ENCODE measurements at regions not wholly inside any gene's neighbourhood (a gene's known extent, or its start where the extent isn't known, plus 50 kb on each side); places are given as distances from the start of the nearest gene placed in this dataset.

GRCh38 chr15:20357481-20358065 lies 184.0 kb downstream of the GOLGA6L6 start (continued):
- TF ChIP-seq ZBTB33 (IDR thresholded peaks at IDR 0.05): no peak

DNA sequence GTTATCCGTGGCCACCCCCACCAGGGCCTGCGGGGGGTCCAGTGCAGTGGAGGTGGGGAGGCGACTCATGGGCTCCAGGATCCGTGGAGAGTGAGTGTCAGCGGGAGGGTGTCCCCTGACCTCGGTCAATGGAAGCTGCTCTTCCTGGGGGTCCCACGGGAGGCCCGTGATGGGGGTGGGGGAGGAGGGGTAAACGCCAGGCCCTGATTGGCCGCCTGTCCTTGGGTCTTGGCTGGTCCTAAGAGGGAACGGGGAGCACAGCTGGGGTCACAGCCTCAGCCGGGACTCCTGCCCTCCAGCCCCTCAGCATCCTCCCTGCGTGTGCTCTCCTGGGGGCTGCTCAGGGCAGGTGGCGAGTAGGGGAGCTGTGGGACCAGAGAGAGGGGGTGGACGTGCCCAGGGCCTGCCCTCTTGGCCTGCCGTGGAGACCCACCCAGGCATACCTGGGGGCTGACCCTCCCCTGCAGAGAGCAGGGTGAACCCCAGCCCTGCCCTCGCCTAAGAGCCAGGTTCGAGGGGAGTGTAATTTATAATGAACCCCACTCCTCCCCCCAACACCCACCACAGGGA lies 184.6 kb downstream of the GOLGA6L6 start:
- peaks cover 0 to 3% (median 0%) of the 10 kb centered on the region in 4 donors for H3K27me3 ChIP-seq (ENCODE audit: control insufficient read depth in 4 of 4, insufficient read depth in 4 of 4, low read length in 3 of 4)
- no peak overlapping the region for H3K27ac ChIP-seq (ENCODE audit: low read depth in 1 of 2, low read length in 2 of 2)
- peaks cover 0 to 7% (median 3%) of the 10 kb centered on the region in 4 donors for H3K4me1 ChIP-seq (ENCODE audit: control insufficient read depth in 4 of 4, insufficient read depth in 4 of 4, low read length in 3 of 4)
- no peak overlapping the region for H3K4me3 ChIP-seq (ENCODE audit: low read depth in 1 of 3, low read length in 3 of 3)
- DNase-seq (ENCODE audit: low spot score): no peak
- whole genome bisulfite sequencing: 73% methylated on average over 18 of the region's 18 CpGs
- no peaks in the 10 kb centered on the region for H3K36me3 ChIP-seq (ENCODE audit: control insufficient read depth in 4 of 4, insufficient read depth in 3 of 4, low read depth in 1 of 4, low read length in 3 of 4)
- TF ChIP-seq YY1 (IDR thresholded peaks at IDR 0.05): no peak
- no peak for TF ChIP-seq JUND (IDR thresholded peaks at IDR 0.05)
- no peak for TF ChIP-seq RAD21 (IDR thresholded peaks at IDR 0.05)
- no peak for TF ChIP-seq NR2F2 (IDR thresholded peaks at IDR 0.05)
- TF ChIP-seq, protein P1, sequence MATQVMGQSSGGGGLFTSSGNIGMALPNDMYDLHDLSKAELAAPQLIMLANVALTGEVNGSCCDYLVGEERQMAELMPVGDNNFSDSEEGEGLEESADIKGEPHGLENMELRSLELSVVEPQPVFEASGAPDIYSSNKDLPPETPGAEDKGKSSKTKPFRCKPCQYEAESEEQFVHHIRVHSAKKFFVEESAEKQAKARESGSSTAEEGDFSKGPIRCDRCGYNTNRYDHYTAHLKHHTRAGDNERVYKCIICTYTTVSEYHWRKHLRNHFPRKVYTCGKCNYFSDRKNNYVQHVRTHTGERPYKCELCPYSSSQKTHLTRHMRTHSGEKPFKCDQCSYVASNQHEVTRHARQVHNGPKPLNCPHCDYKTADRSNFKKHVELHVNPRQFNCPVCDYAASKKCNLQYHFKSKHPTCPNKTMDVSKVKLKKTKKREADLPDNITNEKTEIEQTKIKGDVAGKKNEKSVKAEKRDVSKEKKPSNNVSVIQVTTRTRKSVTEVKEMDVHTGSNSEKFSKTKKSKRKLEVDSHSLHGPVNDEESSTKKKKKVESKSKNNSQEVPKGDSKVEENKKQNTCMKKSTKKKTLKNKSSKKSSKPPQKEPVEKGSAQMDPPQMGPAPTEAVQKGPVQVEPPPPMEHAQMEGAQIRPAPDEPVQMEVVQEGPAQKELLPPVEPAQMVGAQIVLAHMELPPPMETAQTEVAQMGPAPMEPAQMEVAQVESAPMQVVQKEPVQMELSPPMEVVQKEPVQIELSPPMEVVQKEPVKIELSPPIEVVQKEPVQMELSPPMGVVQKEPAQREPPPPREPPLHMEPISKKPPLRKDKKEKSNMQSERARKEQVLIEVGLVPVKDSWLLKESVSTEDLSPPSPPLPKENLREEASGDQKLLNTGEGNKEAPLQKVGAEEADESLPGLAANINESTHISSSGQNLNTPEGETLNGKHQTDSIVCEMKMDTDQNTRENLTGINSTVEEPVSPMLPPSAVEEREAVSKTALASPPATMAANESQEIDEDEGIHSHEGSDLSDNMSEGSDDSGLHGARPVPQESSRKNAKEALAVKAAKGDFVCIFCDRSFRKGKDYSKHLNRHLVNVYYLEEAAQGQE (IDR thresholded peaks at IDR 0.05): no peak
- no peak for TF ChIP-seq CTCF (IDR thresholded peaks at IDR 0.05; ENCODE audit: low read depth, low read length, missing input control)
- H3K9me3 ChIP-seq (ENCODE audit: control insufficient read depth in 4 of 4, low read length in 3 of 4): no peaks in the 10 kb centered on the region
- no peak overlapping the region for H3K9ac ChIP-seq (ENCODE audit: low read depth in 1 of 2, low read length in 2 of 2)

DNA sequence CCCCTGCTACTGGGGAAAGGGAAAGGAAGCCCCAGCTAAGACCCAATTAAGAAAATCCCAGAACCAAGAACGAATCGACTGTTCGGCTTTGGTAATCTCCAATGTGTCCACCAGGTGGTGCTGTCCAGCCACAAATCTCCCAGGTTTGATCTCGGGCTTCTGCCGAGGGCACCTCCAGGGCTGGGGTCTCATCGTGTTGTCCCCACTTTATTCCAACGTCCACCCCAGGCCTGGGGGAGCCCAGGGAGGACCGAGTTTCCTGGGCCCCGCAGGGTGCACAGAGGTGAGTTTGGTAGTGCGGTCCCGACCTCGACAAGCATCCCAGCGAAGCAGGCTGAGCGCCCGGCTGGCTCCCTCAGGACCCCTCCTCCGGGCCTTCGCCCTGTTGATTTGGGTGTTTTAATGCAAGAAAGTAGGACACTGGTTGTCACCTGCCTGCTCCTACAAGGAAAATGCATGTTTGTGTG lies 185.1 kb downstream of the GOLGA6L6 start:
- 45% methylated on average over 17 of the region's 17 CpGs for WGBS
- Histone ChIP-seq H3K27ac (ENCODE audit: low read depth in 1 of 2, low read length in 2 of 2) (no peak overlapping the region), H3K9me3 (ENCODE audit: control insufficient read depth in 4 of 4, low read length in 3 of 4) (no peaks in the 10 kb centered on the region)

More for the DNA sequence above, 185.1 kb downstream of the GOLGA6L6 start:
- TF ChIP-seq RAD21 (IDR thresholded peaks at IDR 0.05) (peak; percentile 94 to 96), GABPA (IDR thresholded peaks at IDR 0.05 in 1 of 2, conservative IDR thresholded peaks at IDR 0.05 in 1 of 2) (no peak), YY1 (IDR thresholded peaks at IDR 0.05) (no peak), TAF1 (conservative IDR thresholded peaks at IDR 0.05) (no peak), HNF4G (IDR thresholded peaks at IDR 0.05) (no peak), ATF3 (IDR thresholded peaks at IDR 0.05) (no peak), SP1 (IDR thresholded peaks at IDR 0.05) (no peak), EGR1 (IDR thresholded peaks at IDR 0.05; ENCODE audit: low read depth in 2 of 2) (no peak), CTCF (IDR thresholded peaks at IDR 0.05; ENCODE audit: low read depth, low read length, missing input control) (peak; percentile 95), NR2F2 (IDR thresholded peaks at IDR 0.05) (no peak)
- TF ChIP-seq, protein P1 (IDR thresholded peaks at IDR 0.05): no peak
- Histone ChIP-seq H3K36me3 (ENCODE audit: control insufficient read depth in 4 of 4, insufficient read depth in 3 of 4, low read depth in 1 of 4, low read length in 3 of 4) (no peaks in the 10 kb centered on the region), H3K4me3 (ENCODE audit: low read depth in 1 of 3, low read length in 3 of 3) (no peak overlapping the region), H3K9ac (ENCODE audit: low read depth in 1 of 2, low read length in 2 of 2) (no peak overlapping the region), H3K4me1 (ENCODE audit: control insufficient read depth in 4 of 4, insufficient read depth in 4 of 4, low read length in 3 of 4) (peaks cover 0 to 7% (median 3%) of the 10 kb centered on the region in 4 donors), H3K27me3 (ENCODE audit: control insufficient read depth in 4 of 4, insufficient read depth in 4 of 4, low read length in 3 of 4) (peaks cover 0 to 3% (median 0%) of the 10 kb centered on the region in 4 donors)
- DNase-seq (ENCODE audit: low spot score): peak; percentile 62

Data from liver (tissue), 8 donors.